ENCODE measurements at regions not wholly inside any gene's neighbourhood (a gene's known extent, or its start where the extent isn't known, plus 50 kb on each side); places are given as distances from the start of the nearest gene placed in this dataset.

GRCh38 chr20:60792941-60793340 lies 459.1 kb upstream of the CDH4 start:
- no CpG with 5 or more reads among the region's 6 CpGs for WGBS (ENCODE audit: insufficient coverage)
- Histone ChIP-seq H3K27ac (ENCODE audit: insufficient read depth in 1 of 2, low read depth in 1 of 2, low read length in 2 of 2, poor library complexity in 1 of 2, severe bottlenecking in 2 of 2) (no peak overlapping the region), H3K27me3 (replicated peaks in 2 of 5; ENCODE audit: control insufficient read depth in 4 of 5, insufficient read depth in 5 of 5, low read length in 4 of 5) (peaks cover 0 to 6% (median 2%) of the 10 kb centered on the region in 5 experiments), H3K4me1 (ENCODE audit: control extremely low read depth in 1 of 4, control insufficient read depth in 4 of 4, insufficient read depth in 4 of 4, low read length in 3 of 4) (no peaks in the 10 kb centered on the region), H3K9me3 (ENCODE audit: control extremely low read depth in 1 of 5, control insufficient read depth in 4 of 5, insufficient read depth in 2 of 5, low read depth in 1 of 5, low read length in 4 of 5) (no peaks in the 10 kb centered on the region), H3K36me3 (ENCODE audit: control insufficient read depth in 4 of 4, insufficient read depth in 4 of 4, low read length in 3 of 4) (no peaks in the 10 kb centered on the region), H3K4me3 (ENCODE audit: control insufficient read depth in 1 of 7, extremely low read depth in 1 of 7, insufficient read depth in 4 of 7, low read depth in 2 of 7, low read length in 6 of 7) (no peak overlapping the region)
- no peak for DNase-seq
- ChIA-PET POLR2A (no interaction called here), CTCF (no interaction called here)

- peaks cover 0 to 2% (median 0%) of the 10 kb centered on the region in 5 experiments for H3K9me3 ChIP-seq (ENCODE audit: control extremely low read depth in 1 of 5, control insufficient read depth in 4 of 5, insufficient read depth in 2 of 5, low read depth in 1 of 5, low read length in 4 of 5)
- H3K4me3 ChIP-seq (ENCODE audit: control insufficient read depth in 1 of 7, extremely low read depth in 1 of 7, insufficient read depth in 4 of 7, low read depth in 2 of 7, low read length in 6 of 7), result no peak overlapping the region
- CTCF ChIA-PET, result no interaction called here
- no peaks in the 10 kb centered on the region for H3K4me1 ChIP-seq (ENCODE audit: control extremely low read depth in 1 of 4, control insufficient read depth in 4 of 4, insufficient read depth in 4 of 4, low read length in 3 of 4)
- WGBS (ENCODE audit: insufficient coverage), result 100% methylated on average over 2 of the region's 4 CpGs
- H3K27me3 ChIP-seq (replicated peaks in 2 of 5; ENCODE audit: control insufficient read depth in 4 of 5, insufficient read depth in 5 of 5, low read length in 4 of 5), result peaks cover 0 to 5% (median 2%) of the 10 kb centered on the region in 5 experiments
- POLR2A ChIA-PET, result no interaction called here
- DNase-seq, result no peak
- H3K27ac ChIP-seq (ENCODE audit: insufficient read depth in 1 of 2, low read depth in 1 of 2, low read length in 2 of 2, poor library complexity in 1 of 2, severe bottlenecking in 2 of 2), result no peak overlapping the region
- no peaks in the 10 kb centered on the region for H3K36me3 ChIP-seq (ENCODE audit: control insufficient read depth in 4 of 4, insufficient read depth in 4 of 4, low read length in 3 of 4)
These were observed 457.4 kb upstream of the CDH4 start for GRCh38 chr20:60794674-60795073.

GRCh38 chr20:60795651-60796050 lies 456.4 kb upstream of the CDH4 start:
- Histone ChIP-seq H3K27ac (ENCODE audit: insufficient read depth in 1 of 2, low read depth in 1 of 2, low read length in 2 of 2, poor library complexity in 1 of 2, severe bottlenecking in 2 of 2) (no peak overlapping the region), H3K36me3 (ENCODE audit: control insufficient read depth in 4 of 4, insufficient read depth in 4 of 4, low read length in 3 of 4) (no peaks in the 10 kb centered on the region), H3K4me3 (ENCODE audit: control insufficient read depth in 1 of 7, extremely low read depth in 1 of 7, insufficient read depth in 4 of 7, low read depth in 2 of 7, low read length in 6 of 7) (no peak overlapping the region), H3K27me3 (replicated peaks in 2 of 5; ENCODE audit: control insufficient read depth in 4 of 5, insufficient read depth in 5 of 5, low read length in 4 of 5) (peaks cover 0 to 5% (median 2%) of the 10 kb centered on the region in 5 experiments), H3K4me1 (ENCODE audit: control extremely low read depth in 1 of 4, control insufficient read depth in 4 of 4, insufficient read depth in 4 of 4, low read length in 3 of 4) (no peaks in the 10 kb centered on the region), H3K9me3 (ENCODE audit: control extremely low read depth in 1 of 5, control insufficient read depth in 4 of 5, insufficient read depth in 2 of 5, low read depth in 1 of 5, low read length in 4 of 5) (peaks cover 0 to 6% (median 2%) of the 10 kb centered on the region in 5 experiments)
- WGBS (ENCODE audit: insufficient coverage), result no CpG with 5 or more reads among the region's 1 CpG
- CTCF ChIA-PET, result no interaction called here
- no peak for DNase-seq
- POLR2A ChIA-PET, result no interaction called here

- Histone ChIP-seq H3K4me3 (ENCODE audit: control insufficient read depth in 1 of 7, extremely low read depth in 1 of 7, insufficient read depth in 4 of 7, low read depth in 2 of 7, low read length in 6 of 7) (no peak overlapping the region), H3K4me1 (ENCODE audit: control extremely low read depth in 1 of 4, control insufficient read depth in 4 of 4, insufficient read depth in 4 of 4, low read length in 3 of 4) (peaks cover 0 to 3% (median 0%) of the 10 kb centered on the region in 4 experiments), H3K9me3 (ENCODE audit: control extremely low read depth in 1 of 5, control insufficient read depth in 4 of 5, insufficient read depth in 2 of 5, low read depth in 1 of 5, low read length in 4 of 5) (peaks cover 0 to 6% (median 2%) of the 10 kb centered on the region in 5 experiments), H3K27ac (ENCODE audit: insufficient read depth in 1 of 2, low read depth in 1 of 2, low read length in 2 of 2, poor library complexity in 1 of 2, severe bottlenecking in 2 of 2) (no peak overlapping the region), H3K27me3 (replicated peaks in 2 of 5; ENCODE audit: control insufficient read depth in 4 of 5, insufficient read depth in 5 of 5, low read length in 4 of 5) (peaks cover 0 to 2% (median 0%) of the 10 kb centered on the region in 5 experiments), H3K36me3 (ENCODE audit: control insufficient read depth in 4 of 4, insufficient read depth in 4 of 4, low read length in 3 of 4) (no peaks in the 10 kb centered on the region)
- WGBS (ENCODE audit: insufficient coverage), result no CpG with 5 or more reads among the region's 1 CpG
- ChIA-PET CTCF (no interaction called here), POLR2A (no interaction called here)
- DNase-seq, result no peak
These were observed 451.9 kb upstream of the CDH4 start for GRCh38 chr20:60800185-60800584.

- peaks cover 0 to 6% (median 2%) of the 10 kb centered on the region in 5 experiments for H3K9me3 ChIP-seq (ENCODE audit: control extremely low read depth in 1 of 5, control insufficient read depth in 4 of 5, insufficient read depth in 2 of 5, low read depth in 1 of 5, low read length in 4 of 5)
- H3K4me3 ChIP-seq (ENCODE audit: control insufficient read depth in 1 of 7, extremely low read depth in 1 of 7, insufficient read depth in 4 of 7, low read depth in 2 of 7, low read length in 6 of 7), result no peak overlapping the region
- DNase-seq, result no peak
- ChIA-PET POLR2A (no interaction called here), CTCF (no interaction called here)
- H3K4me1 ChIP-seq (ENCODE audit: control extremely low read depth in 1 of 4, control insufficient read depth in 4 of 4, insufficient read depth in 4 of 4, low read length in 3 of 4), result peaks cover 0 to 5% (median 0%) of the 10 kb centered on the region in 4 experiments
- H3K27ac ChIP-seq (ENCODE audit: insufficient read depth in 1 of 2, low read depth in 1 of 2, low read length in 2 of 2, poor library complexity in 1 of 2, severe bottlenecking in 2 of 2), result no peak overlapping the region
- 71% methylated on average over 4 of the region's 5 CpGs for WGBS (ENCODE audit: insufficient coverage)
- H3K36me3 ChIP-seq (ENCODE audit: control insufficient read depth in 4 of 4, insufficient read depth in 4 of 4, low read length in 3 of 4), result no peaks in the 10 kb centered on the region
- H3K27me3 ChIP-seq (replicated peaks in 2 of 5; ENCODE audit: control insufficient read depth in 4 of 5, insufficient read depth in 5 of 5, low read length in 4 of 5), result peaks cover 0 to 2% (median 0%) of the 10 kb centered on the region in 5 experiments
These were observed 449.4 kb upstream of the CDH4 start for GRCh38 chr20:60802676-60803075.

- 95% methylated on average over 5 of the region's 7 CpGs for WGBS (ENCODE audit: insufficient coverage)
- Histone ChIP-seq H3K4me1 (ENCODE audit: control extremely low read depth in 1 of 4, control insufficient read depth in 4 of 4, insufficient read depth in 4 of 4, low read length in 3 of 4) (peaks cover 0 to 5% (median 0%) of the 10 kb centered on the region in 4 experiments), H3K36me3 (ENCODE audit: control insufficient read depth in 4 of 4, insufficient read depth in 4 of 4, low read length in 3 of 4) (no peaks in the 10 kb centered on the region), H3K4me3 (ENCODE audit: control insufficient read depth in 1 of 7, extremely low read depth in 1 of 7, insufficient read depth in 4 of 7, low read depth in 2 of 7, low read length in 6 of 7) (no peak overlapping the region), H3K27me3 (replicated peaks in 2 of 5; ENCODE audit: control insufficient read depth in 4 of 5, insufficient read depth in 5 of 5, low read length in 4 of 5) (peaks cover 0 to 2% (median 0%) of the 10 kb centered on the region in 5 experiments), H3K27ac (ENCODE audit: insufficient read depth in 1 of 2, low read depth in 1 of 2, low read length in 2 of 2, poor library complexity in 1 of 2, severe bottlenecking in 2 of 2) (no peak overlapping the region), H3K9me3 (ENCODE audit: control extremely low read depth in 1 of 5, control insufficient read depth in 4 of 5, insufficient read depth in 2 of 5, low read depth in 1 of 5, low read length in 4 of 5) (peaks cover 0 to 6% (median 2%) of the 10 kb centered on the region in 5 experiments)
- CTCF ChIA-PET, result no interaction called here
- DNase-seq, result no peak
- POLR2A ChIA-PET, result no interaction called here
These were observed 448.6 kb upstream of the CDH4 start for GRCh38 chr20:60803335-60804055.

- H3K4me3 ChIP-seq (ENCODE audit: control insufficient read depth in 1 of 7, extremely low read depth in 1 of 7, insufficient read depth in 4 of 7, low read depth in 2 of 7, low read length in 6 of 7), result no peak overlapping the region
- peaks cover 0 to 6% (median 2%) of the 10 kb centered on the region in 5 experiments for H3K9me3 ChIP-seq (ENCODE audit: control extremely low read depth in 1 of 5, control insufficient read depth in 4 of 5, insufficient read depth in 2 of 5, low read depth in 1 of 5, low read length in 4 of 5)
- POLR2A ChIA-PET, result interaction anchor here (0.7 kb wide), 1 partner anchor 285 kb away, joined by 6 read pairs; no protein-coding TSS in a partner anchor
- no peak overlapping the region for H3K27ac ChIP-seq (ENCODE audit: insufficient read depth in 1 of 2, low read depth in 1 of 2, low read length in 2 of 2, poor library complexity in 1 of 2, severe bottlenecking in 2 of 2)
- WGBS (ENCODE audit: insufficient coverage), result 72% methylated on average over 4 of the region's 4 CpGs
- peaks cover 0 to 2% (median 0%) of the 10 kb centered on the region in 5 experiments for H3K27me3 ChIP-seq (replicated peaks in 2 of 5; ENCODE audit: control insufficient read depth in 4 of 5, insufficient read depth in 5 of 5, low read length in 4 of 5)
- no peaks in the 10 kb centered on the region for H3K36me3 ChIP-seq (ENCODE audit: control insufficient read depth in 4 of 4, insufficient read depth in 4 of 4, low read length in 3 of 4)
- peaks cover 0 to 5% (median 0%) of the 10 kb centered on the region in 4 experiments for H3K4me1 ChIP-seq (ENCODE audit: control extremely low read depth in 1 of 4, control insufficient read depth in 4 of 4, insufficient read depth in 4 of 4, low read length in 3 of 4)
- CTCF ChIA-PET, result no interaction called here
- no peak for DNase-seq
These were observed 447.7 kb upstream of the CDH4 start for GRCh38 chr20:60804240-60804917.

Measured in common myeloid progenitor, CD34-positive (primary cell).